OCI-LY7 (cell line): ENCODE measurements at regions not wholly inside any gene's neighbourhood (a gene's known extent, or its start where the extent isn't known, plus 50 kb on each side); places are given as distances from the start of the nearest gene placed in this dataset.
"Not testable (repeated sequence)": the region's sequence is repeated elsewhere in the genome, so short reads cannot be mapped to it uniquely, and the experiment has no call there.

Experiments used
- BruUV-seq: library from RNA; stranded (reverse); fragments of 400-500 nt; replicated peaks from 2 replicates; lab custom pipeline; 2021; lab: Mats Ljungman, UMichigan
- CTCF ChIA-PET: fragments of 300-600 bp; sonication (Branson Sonifier 250); formaldehyde crosslinking; loops from one replicate; lab custom pipeline; 2022; ENCODE audit warnings: antibody characterized with exemption; ENCODE audit not compliant: unreplicated experiment; lab: Charles Lee
- POLR2A ChIA-PET: fragments of 300-600 bp; sonication (Branson Sonifier 250); formaldehyde crosslinking; loops from one replicate; lab custom pipeline; 2022; ENCODE audit warnings: antibody characterized with exemption; lab: Charles Lee
- DNase-seq: peaks from one replicate; pipeline ENCODE4 v3.0.0-alpha.2; 2015; ENCODE audit warnings: low spot score
- H2AFZ ChIP-seq: fragments of 200-600 bp; sonication (generic), shearing (Covaris generic); 2 replicates; pipeline ENCODE4 v1.6.1; 2014; ENCODE audit warnings: mild to moderate bottlenecking, antibody characterized with exemption, low read length, moderate library complexity
- H3K27ac ChIP-seq: fragments of 200-600 bp; sonication (generic); 2 replicates; pipeline ENCODE4 v1.5.1; 2014; ENCODE audit warnings: mixed run types, low read depth, mild to moderate bottlenecking, moderate library complexity, low read length, inconsistent platforms; ENCODE audit not compliant: poor library complexity, severe bottlenecking
- H3K36me3 ChIP-seq: fragments of 200-600 bp; sonication (generic); 2 replicates; pipeline ENCODE4 v1.6.1; 2014; ENCODE audit warnings: mild to moderate bottlenecking, antibody characterized with exemption, low read length, moderate library complexity, mixed read lengths; ENCODE audit not compliant: insufficient read depth
- H3K4me1 ChIP-seq: fragments of 200-600 bp; sonication (generic); 2 replicates; pipeline ENCODE4 v1.5.1; 2014; ENCODE audit warnings: mild to moderate bottlenecking, low read length; ENCODE audit not compliant: insufficient read depth, poor library complexity, severe bottlenecking
- H3K4me2 ChIP-seq: fragments of 200-600 bp; sonication (generic); 2 replicates; pipeline ENCODE4 v1.6.1; 2014; ENCODE audit warnings: mild to moderate bottlenecking, low read length
- H3K4me3 ChIP-seq: fragments of 200-600 bp; sonication (generic); 2 replicates; pipeline ENCODE4 v1.5.1; 2014; ENCODE audit warnings: mild to moderate bottlenecking, low read depth, low read length; ENCODE audit not compliant: poor library complexity, severe bottlenecking
- H3K79me2 ChIP-seq: fragments of 200-600 bp; sonication (generic); 2 replicates; pipeline ENCODE4 v1.6.1; 2016; ENCODE audit warnings: low read depth, mild to moderate bottlenecking, low read length, moderate library complexity, mixed read lengths; ENCODE audit not compliant: insufficient read depth
- H3K9me2 ChIP-seq: fragments of 200-600 bp; sonication (generic); 2 replicates; pipeline ENCODE4 v1.6.1; 2016; ENCODE audit warnings: mild to moderate bottlenecking, low read length, mixed read lengths; ENCODE audit not compliant: insufficient read depth
- H3K9me3 ChIP-seq: fragments of 200-600 bp; sonication (generic); 2 replicates; pipeline ENCODE4 v1.6.1; 2014; ENCODE audit warnings: mild to moderate bottlenecking, mixed run types, low read length, mixed read lengths
- H4K20me1 ChIP-seq: fragments of 200-600 bp; sonication (generic); 2 replicates; pipeline ENCODE4 v1.6.1; 2014; ENCODE audit warnings: mild to moderate bottlenecking, antibody characterized with exemption, low read length, moderate library complexity, mixed read lengths; ENCODE audit not compliant: insufficient read depth
- EZH2phosphoT487 ChIP-seq: fragments of 200-600 bp; sonication (generic); IDR thresholded peaks from 2 replicates; pipeline ENCODE4 v1.6.1; 2018; ENCODE audit warnings: low read depth, borderline replicate concordance, mild to moderate bottlenecking, mixed run types, antibody characterized with exemption, low read length, moderate library complexity, mixed read lengths
- intact Hi-C: fragments of 100-400 bp; cut with micrococcal nuclease; formaldehyde crosslinking; loops from one replicate; pipeline ENCODE4 v1.10.0; 2022; ENCODE audit not compliant: unreplicated experiment
- TF ChIP-seq, protein P1 (sequence below): fragments of 200-600 bp; sonication (generic); conservative IDR thresholded peaks from 2 replicates; pipeline ENCODE4 v1.5.1; 2014; ENCODE audit warnings: mild to moderate bottlenecking, antibody characterized with exemption, low read length, moderate library complexity, mixed read lengths

- Histone ChIP-seq H3K4me2 (no peak overlapping the region), H3K36me3 (no peaks in the 10 kb centered on the region), H3K4me3 (no peak overlapping the region), H3K9me3 (no peaks in the 10 kb centered on the region), H4K20me1 (no peaks in the 10 kb centered on the region), H3K4me1 (no peaks in the 10 kb centered on the region), H3K27ac (no peak overlapping the region), H2AFZ (no peak overlapping the region), H3K79me2 (no peaks in the 10 kb centered on the region), H3K9me2 (no peaks in the 10 kb centered on the region)
- TF ChIP-seq, protein P1, sequence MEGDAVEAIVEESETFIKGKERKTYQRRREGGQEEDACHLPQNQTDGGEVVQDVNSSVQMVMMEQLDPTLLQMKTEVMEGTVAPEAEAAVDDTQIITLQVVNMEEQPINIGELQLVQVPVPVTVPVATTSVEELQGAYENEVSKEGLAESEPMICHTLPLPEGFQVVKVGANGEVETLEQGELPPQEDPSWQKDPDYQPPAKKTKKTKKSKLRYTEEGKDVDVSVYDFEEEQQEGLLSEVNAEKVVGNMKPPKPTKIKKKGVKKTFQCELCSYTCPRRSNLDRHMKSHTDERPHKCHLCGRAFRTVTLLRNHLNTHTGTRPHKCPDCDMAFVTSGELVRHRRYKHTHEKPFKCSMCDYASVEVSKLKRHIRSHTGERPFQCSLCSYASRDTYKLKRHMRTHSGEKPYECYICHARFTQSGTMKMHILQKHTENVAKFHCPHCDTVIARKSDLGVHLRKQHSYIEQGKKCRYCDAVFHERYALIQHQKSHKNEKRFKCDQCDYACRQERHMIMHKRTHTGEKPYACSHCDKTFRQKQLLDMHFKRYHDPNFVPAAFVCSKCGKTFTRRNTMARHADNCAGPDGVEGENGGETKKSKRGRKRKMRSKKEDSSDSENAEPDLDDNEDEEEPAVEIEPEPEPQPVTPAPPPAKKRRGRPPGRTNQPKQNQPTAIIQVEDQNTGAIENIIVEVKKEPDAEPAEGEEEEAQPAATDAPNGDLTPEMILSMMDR = no peak
- no peak for TF ChIP-seq EZH2phosphoT487
- ChIA-PET POLR2A (interaction anchor here (0.6 kb wide), 1 partner anchor 182 kb away, joined by 3 read pairs; no protein-coding TSS in a partner anchor), CTCF (no interaction called here)
- no TSS peak for BruUV-seq
- intact Hi-C loops = no loop called here
- no peak for DNase-seq
Measured at GRCh38 chr13:78499802-78500201, 103.5 kb downstream of the POU4F1 start.

- no peak overlapping the region for H2AFZ ChIP-seq
- no peak overlapping the region for H3K4me2 ChIP-seq
- H4K20me1 ChIP-seq = no peaks in the 10 kb centered on the region
- intact Hi-C loops = no loop called here
- H3K79me2 ChIP-seq = no peaks in the 10 kb centered on the region
- no peaks in the 10 kb centered on the region for H3K36me3 ChIP-seq
- BruUV-seq = no TSS peak
- H3K9me3 ChIP-seq = no peaks in the 10 kb centered on the region
- H3K4me3 ChIP-seq = no peak overlapping the region
- no peak for DNase-seq
- H3K4me1 ChIP-seq = no peaks in the 10 kb centered on the region
- no peak overlapping the region for H3K27ac ChIP-seq
- ChIA-PET POLR2A (interaction anchor here (0.6 kb wide), 1 partner anchor 27 kb away, joined by 3 read pairs; no protein-coding TSS in a partner anchor), CTCF (no interaction called here)
- TF ChIP-seq, protein P1 = no peak
- TF ChIP-seq EZH2phosphoT487 = no peak
- no peaks in the 10 kb centered on the region for H3K9me2 ChIP-seq
Measured at GRCh38 chr13:78497702-78498355, 105.5 kb downstream of the POU4F1 start.

- ChIA-PET CTCF (no interaction called here), POLR2A (no interaction called here)
- Histone ChIP-seq H3K4me3 (no peak overlapping the region), H3K27ac (no peak overlapping the region), H4K20me1 (no peaks in the 10 kb centered on the region), H2AFZ (no peak overlapping the region), H3K4me1 (no peaks in the 10 kb centered on the region), H3K9me2 (no peaks in the 10 kb centered on the region), H3K79me2 (no peaks in the 10 kb centered on the region), H3K36me3 (no peaks in the 10 kb centered on the region), H3K4me2 (no peak overlapping the region), H3K9me3 (no peaks in the 10 kb centered on the region)
- no TSS peak for BruUV-seq
- intact Hi-C loops = no loop called here
- no peak for TF ChIP-seq EZH2phosphoT487
- TF ChIP-seq, protein P1 = no peak
- DNase-seq = no peak
Measured at GRCh38 chr13:78491978-78492377, 111.4 kb downstream of the POU4F1 start.

GRCh38 chr13:78490225-78490624 lies 113.1 kb downstream of the POU4F1 start:
- H3K4me2 ChIP-seq, H3K27ac ChIP-seq, H3K9me2 ChIP-seq, H4K20me1 ChIP-seq, H3K79me2 ChIP-seq, H3K4me3 ChIP-seq, intact Hi-C loops, BruUV-seq, DNase-seq, H3K36me3 ChIP-seq, CTCF ChIA-PET, POLR2A ChIA-PET, H3K4me1 ChIP-seq, H2AFZ ChIP-seq, H3K9me3 ChIP-seq: not testable (repeated sequence)
